GM23248 (cell line): ENCODE measurements at regions not wholly inside any gene's neighbourhood (a gene's known extent, or its start where the extent isn't known, plus 50 kb on each side); places are given as distances from the start of the nearest gene placed in this dataset.

Experiments
- EZH2 ChIP-seq: fragments of 200-600 bp; sonication (generic); IDR thresholded peaks from 2 replicates; pipeline ENCODE4 v1.6.1; 2018; ENCODE audit warnings: antibody characterized with exemption, mild to moderate bottlenecking; ENCODE audit not compliant: insufficient read depth, poor library complexity, severe bottlenecking
- EZH2phosphoT487 ChIP-seq: fragments of 200-600 bp; sonication (generic); IDR thresholded peaks from 2 replicates; pipeline ENCODE4 v1.6.1; 2018; ENCODE audit warnings: antibody characterized with exemption, moderate library complexity, mild to moderate bottlenecking, low read depth; ENCODE audit not compliant: insufficient read depth

GRCh38 chr2:191499874-191500565 is 177.9 kb upstream of the NABP1 start:
- TF ChIP-seq EZH2 = no peak
- TF ChIP-seq EZH2phosphoT487 = no peak
